WTC11 (cell line): ENCODE measurements at regions not wholly inside any gene's neighbourhood (a gene's known extent, or its start where the extent isn't known, plus 50 kb on each side); places are given as distances from the start of the nearest gene placed in this dataset.

Experiments
- ATAC-seq: fragments of 200-7000 bp; cut with Tn5 transposase; 2 replicates; pipeline ENCODE4 v1.10.0; 2021; ENCODE audit warnings: mild to moderate bottlenecking, moderate library complexity
- CTCF ChIA-PET: fragments of 300-600 bp; sonication (Branson Sonifier 250); formaldehyde crosslinking; loops from one replicate; lab custom pipeline; 2021; ENCODE audit warnings: antibody characterized with exemption; lab: Charles Lee
- POLR2A ChIA-PET: fragments of 350-600 bp; sonication (Branson Sonifier 250); formaldehyde crosslinking; loops from one replicate; lab custom pipeline; 2021; ENCODE audit warnings: antibody characterized with exemption; lab: Charles Lee
- DNase-seq: peaks from one replicate; pipeline ENCODE4 v3.0.0; 2021; ENCODE audit warnings: low spot score
- H3K27ac Mint-ChIP-seq: 2 replicates; pipeline ENCODE4 v1.8.0; 2021; ENCODE audit warnings: mixed read lengths
- H3K27me3 Mint-ChIP-seq: 2 replicates; pipeline ENCODE4 v1.8.0; 2021; ENCODE audit warnings: low read depth, mild to moderate bottlenecking, moderate library complexity, mixed read lengths
- H3K36me3 Mint-ChIP-seq: 2 replicates; pipeline ENCODE4 v1.8.0; 2021; ENCODE audit warnings: mixed read lengths
- H3K4me1 Mint-ChIP-seq: 2 replicates; pipeline ENCODE4 v1.8.0; 2022; ENCODE audit warnings: mixed read lengths
- H3K4me3 Mint-ChIP-seq: 2 replicates; pipeline ENCODE4 v1.8.0; 2021; ENCODE audit warnings: mild to moderate bottlenecking, moderate library complexity, mixed read lengths
- H3K9me3 Mint-ChIP-seq: 2 replicates; pipeline ENCODE4 v1.8.0; 2021; ENCODE audit warnings: mixed read lengths
- CREB1 ChIP-seq: sonication (generic); formaldehyde crosslinking; IDR thresholded peaks from 2 replicates; pipeline ENCODE4 v1.8.0; 2023; ENCODE audit warnings: mild to moderate bottlenecking, missing genetic modification reagents
- ELF4 ChIP-seq: sonication (generic); formaldehyde crosslinking; IDR thresholded peaks from 2 replicates; pipeline ENCODE4 v1.8.1; 2022; ENCODE audit warnings: low read depth, mild to moderate bottlenecking, moderate library complexity, missing genetic modification reagents
- FOXK1 ChIP-seq: sonication (generic); formaldehyde crosslinking; IDR thresholded peaks from 2 replicates; pipeline ENCODE4 v1.8.0; 2022; ENCODE audit warnings: mild to moderate bottlenecking, moderate library complexity, missing genetic modification reagents
- GTF2I ChIP-seq: fragments of 250-450 bp; sonication (Bioruptor Pico); conservative IDR thresholded peaks from 2 replicates; pipeline ENCODE4 v1.4.0; 2021; ENCODE audit warnings: mild to moderate bottlenecking
- HMGA2 ChIP-seq: fragments of 250-450 bp; sonication (Bioruptor Pico); IDR thresholded peaks from 2 replicates; pipeline ENCODE4 v1.4.0; 2021; ENCODE audit warnings: mild to moderate bottlenecking, moderate library complexity
- NFATC4 ChIP-seq: fragments of 250-450 bp; sonication (Bioruptor Pico); IDR thresholded peaks from 2 replicates; pipeline ENCODE4 v1.9.0; 2021; ENCODE audit warnings: mild to moderate bottlenecking
- NR1H2 ChIP-seq: sonication (generic); formaldehyde crosslinking; IDR thresholded peaks from 2 replicates; pipeline ENCODE4 v1.9.0; 2021; ENCODE audit warnings: mild to moderate bottlenecking, moderate library complexity, missing genetic modification reagents
- OVOL2 ChIP-seq: fragments of 250-450 bp; sonication (Bioruptor Pico); IDR thresholded peaks from 2 replicates; pipeline ENCODE4 v1.9.0; 2021; ENCODE audit warnings: mild to moderate bottlenecking, borderline replicate concordance
- RELA ChIP-seq: sonication (generic); formaldehyde crosslinking; IDR thresholded peaks from 2 replicates; pipeline ENCODE4 v1.8.1; 2022; ENCODE audit warnings: missing genetic modification reagents, mild to moderate bottlenecking, borderline replicate concordance
- RORB ChIP-seq: fragments of 250-450 bp; sonication (Bioruptor Pico); IDR thresholded peaks from 2 replicates; pipeline ENCODE4 v1.9.0; 2021; ENCODE audit warnings: mild to moderate bottlenecking
- TEAD1 ChIP-seq: sonication (generic); formaldehyde crosslinking; IDR thresholded peaks from 2 replicates; pipeline ENCODE4 v1.8.0; 2022; ENCODE audit warnings: mild to moderate bottlenecking, missing genetic modification reagents
- TP53 ChIP-seq: sonication (generic); formaldehyde crosslinking; IDR thresholded peaks from 2 replicates; pipeline ENCODE4 v1.8.1; 2023; ENCODE audit warnings: mild to moderate bottlenecking, missing genetic modification reagents
- ZBTB21 ChIP-seq: sonication (generic); formaldehyde crosslinking; IDR thresholded peaks from 2 replicates; pipeline ENCODE4 v1.8.1; 2023; ENCODE audit warnings: mild to moderate bottlenecking, missing genetic modification reagents, borderline replicate concordance
- ZNF138 ChIP-seq: sonication (generic); formaldehyde crosslinking; conservative IDR thresholded peaks from 2 replicates; pipeline ENCODE4 v1.8.1; 2022; ENCODE audit warnings: mild to moderate bottlenecking, moderate library complexity, missing genetic modification reagents
- ZNF219 ChIP-seq: sonication (generic); formaldehyde crosslinking; IDR thresholded peaks from 2 replicates; pipeline ENCODE4 v1.8.0; 2023; ENCODE audit warnings: missing genetic modification reagents, mild to moderate bottlenecking, borderline replicate concordance
- ZNF317 ChIP-seq: sonication (generic); formaldehyde crosslinking; IDR thresholded peaks from 2 replicates; pipeline ENCODE4 v1.8.1; 2023; ENCODE audit warnings: low read depth, mild to moderate bottlenecking, moderate library complexity, missing genetic modification reagents, borderline replicate concordance
- ZNF416 ChIP-seq: fragments of 250-450 bp; sonication (Bioruptor Pico); IDR thresholded peaks from 2 replicates; pipeline ENCODE4 v1.9.0; 2021; ENCODE audit warnings: mild to moderate bottlenecking, inconsistent platforms
- ZNF423 ChIP-seq: fragments of 250-450 bp; sonication (Bioruptor Pico); IDR thresholded peaks from 2 replicates; pipeline ENCODE4 v2.1.2; 2022; ENCODE audit warnings: mild to moderate bottlenecking, moderate library complexity
- ZNF512 ChIP-seq: sonication (generic); formaldehyde crosslinking; IDR thresholded peaks from 2 replicates; pipeline ENCODE4 v1.8.1; 2022; ENCODE audit warnings: missing genetic modification reagents, borderline replicate concordance
- TF ChIP-seq, protein P1 (sequence below): sonication (generic); formaldehyde crosslinking; IDR thresholded peaks from 2 replicates; pipeline ENCODE4 v1.8.0; 2023; ENCODE audit warnings: mild to moderate bottlenecking, missing genetic modification reagents
- TF ChIP-seq, protein P2 (sequence below): fragments of 200-600 bp; IDR thresholded peaks from 2 replicates; pipeline ENCODE4 v1.8.0; 2022; ENCODE audit warnings: antibody characterized with exemption
- TF ChIP-seq, protein P3 (sequence below): sonication (generic); formaldehyde crosslinking; IDR thresholded peaks from 2 replicates; pipeline ENCODE4 v1.8.0; 2022; ENCODE audit warnings: mild to moderate bottlenecking, missing genetic modification reagents
- TF ChIP-seq, protein P4 (sequence below): sonication (generic); formaldehyde crosslinking; IDR thresholded peaks from 2 replicates; pipeline ENCODE4 v1.8.1; 2023; ENCODE audit warnings: mild to moderate bottlenecking, missing genetic modification reagents, moderate library complexity
- TF ChIP-seq, protein P5 (sequence below): fragments of 250-450 bp; sonication (Bioruptor Pico); IDR thresholded peaks from 2 replicates; pipeline ENCODE4 v1.9.0; 2021; ENCODE audit warnings: mild to moderate bottlenecking

DNA sequence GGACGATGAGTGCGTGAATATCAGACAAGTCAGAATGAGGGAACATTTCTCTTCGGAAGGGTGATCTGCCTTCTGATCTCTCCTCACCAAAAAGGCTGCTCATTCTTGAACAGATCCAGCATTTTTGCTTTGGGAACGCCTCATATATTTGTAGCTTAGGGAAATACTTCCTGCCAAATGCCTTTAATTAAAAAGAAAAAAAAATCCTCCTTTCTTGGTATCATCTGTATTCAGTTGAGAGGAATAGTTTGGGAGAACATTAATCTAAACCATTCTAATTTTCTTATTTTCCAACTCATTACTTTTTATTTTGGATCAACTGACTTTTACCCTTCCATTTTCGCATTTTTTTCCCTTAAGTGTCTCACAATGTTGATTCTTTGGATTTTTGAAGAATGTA is 163.4 kb downstream of the SNX18 start:
- CTCF ChIA-PET, result no interaction called here
- Mint-ChIP-seq H3K36me3 (no peaks in the 10 kb centered on the region; the same call in 1 of the 2 replicates), H3K9me3 (peaks cover 17% of the 10 kb centered on the region)

GRCh38 chr5:54679686-54680085 is 162.1 kb downstream of the SNX18 start:
- Mint-ChIP-seq H3K36me3 (no peaks in the 10 kb centered on the region), H3K4me3 (no peak overlapping the region), H3K27ac (no peak overlapping the region), H3K27me3 (no peaks in the 10 kb centered on the region), H3K4me1 (no peaks in the 10 kb centered on the region), H3K9me3 (peaks cover 21% of the 10 kb centered on the region)
- ChIA-PET CTCF (no interaction called here), POLR2A (no interaction called here)
- no peak for DNase-seq
- ATAC-seq, result no peak
- TF ChIP-seq ZNF138 (CRISPR knock-in tag), result no peak
- TF ChIP-seq ZNF416, result no peak
- TF ChIP-seq RELA (CRISPR knock-in tag), result no peak
- TF ChIP-seq, protein P1, sequence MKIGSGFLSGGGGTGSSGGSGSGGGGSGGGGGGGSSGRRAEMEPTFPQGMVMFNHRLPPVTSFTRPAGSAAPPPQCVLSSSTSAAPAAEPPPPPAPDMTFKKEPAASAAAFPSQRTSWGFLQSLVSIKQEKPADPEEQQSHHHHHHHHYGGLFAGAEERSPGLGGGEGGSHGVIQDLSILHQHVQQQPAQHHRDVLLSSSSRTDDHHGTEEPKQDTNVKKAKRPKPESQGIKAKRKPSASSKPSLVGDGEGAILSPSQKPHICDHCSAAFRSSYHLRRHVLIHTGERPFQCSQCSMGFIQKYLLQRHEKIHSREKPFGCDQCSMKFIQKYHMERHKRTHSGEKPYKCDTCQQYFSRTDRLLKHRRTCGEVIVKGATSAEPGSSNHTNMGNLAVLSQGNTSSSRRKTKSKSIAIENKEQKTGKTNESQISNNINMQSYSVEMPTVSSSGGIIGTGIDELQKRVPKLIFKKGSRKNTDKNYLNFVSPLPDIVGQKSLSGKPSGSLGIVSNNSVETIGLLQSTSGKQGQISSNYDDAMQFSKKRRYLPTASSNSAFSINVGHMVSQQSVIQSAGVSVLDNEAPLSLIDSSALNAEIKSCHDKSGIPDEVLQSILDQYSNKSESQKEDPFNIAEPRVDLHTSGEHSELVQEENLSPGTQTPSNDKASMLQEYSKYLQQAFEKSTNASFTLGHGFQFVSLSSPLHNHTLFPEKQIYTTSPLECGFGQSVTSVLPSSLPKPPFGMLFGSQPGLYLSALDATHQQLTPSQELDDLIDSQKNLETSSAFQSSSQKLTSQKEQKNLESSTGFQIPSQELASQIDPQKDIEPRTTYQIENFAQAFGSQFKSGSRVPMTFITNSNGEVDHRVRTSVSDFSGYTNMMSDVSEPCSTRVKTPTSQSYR (CRISPR knock-in tag), result no peak
- no peak for TF ChIP-seq ZNF512 (CRISPR knock-in tag)
- no peak for TF ChIP-seq NR1H2
- TF ChIP-seq OVOL2 (CRISPR knock-in tag), result no peak
- TF ChIP-seq, protein P2, sequence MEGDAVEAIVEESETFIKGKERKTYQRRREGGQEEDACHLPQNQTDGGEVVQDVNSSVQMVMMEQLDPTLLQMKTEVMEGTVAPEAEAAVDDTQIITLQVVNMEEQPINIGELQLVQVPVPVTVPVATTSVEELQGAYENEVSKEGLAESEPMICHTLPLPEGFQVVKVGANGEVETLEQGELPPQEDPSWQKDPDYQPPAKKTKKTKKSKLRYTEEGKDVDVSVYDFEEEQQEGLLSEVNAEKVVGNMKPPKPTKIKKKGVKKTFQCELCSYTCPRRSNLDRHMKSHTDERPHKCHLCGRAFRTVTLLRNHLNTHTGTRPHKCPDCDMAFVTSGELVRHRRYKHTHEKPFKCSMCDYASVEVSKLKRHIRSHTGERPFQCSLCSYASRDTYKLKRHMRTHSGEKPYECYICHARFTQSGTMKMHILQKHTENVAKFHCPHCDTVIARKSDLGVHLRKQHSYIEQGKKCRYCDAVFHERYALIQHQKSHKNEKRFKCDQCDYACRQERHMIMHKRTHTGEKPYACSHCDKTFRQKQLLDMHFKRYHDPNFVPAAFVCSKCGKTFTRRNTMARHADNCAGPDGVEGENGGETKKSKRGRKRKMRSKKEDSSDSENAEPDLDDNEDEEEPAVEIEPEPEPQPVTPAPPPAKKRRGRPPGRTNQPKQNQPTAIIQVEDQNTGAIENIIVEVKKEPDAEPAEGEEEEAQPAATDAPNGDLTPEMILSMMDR, result no peak
- TF ChIP-seq ELF4 (CRISPR knock-in tag), result no peak
- TF ChIP-seq ZNF423 (CRISPR knock-in tag), result no peak

More for the DNA sequence above, 163.4 kb downstream of the SNX18 start:
- POLR2A ChIA-PET, result no interaction called here
- no peak for TF ChIP-seq HMGA2 (CRISPR knock-in tag)
- TF ChIP-seq NFATC4 (CRISPR knock-in tag), result no peak
- TF ChIP-seq TP53 (CRISPR knock-in tag), result no peak
- no peak for TF ChIP-seq FOXK1 (CRISPR knock-in tag)
- TF ChIP-seq, protein P3, sequence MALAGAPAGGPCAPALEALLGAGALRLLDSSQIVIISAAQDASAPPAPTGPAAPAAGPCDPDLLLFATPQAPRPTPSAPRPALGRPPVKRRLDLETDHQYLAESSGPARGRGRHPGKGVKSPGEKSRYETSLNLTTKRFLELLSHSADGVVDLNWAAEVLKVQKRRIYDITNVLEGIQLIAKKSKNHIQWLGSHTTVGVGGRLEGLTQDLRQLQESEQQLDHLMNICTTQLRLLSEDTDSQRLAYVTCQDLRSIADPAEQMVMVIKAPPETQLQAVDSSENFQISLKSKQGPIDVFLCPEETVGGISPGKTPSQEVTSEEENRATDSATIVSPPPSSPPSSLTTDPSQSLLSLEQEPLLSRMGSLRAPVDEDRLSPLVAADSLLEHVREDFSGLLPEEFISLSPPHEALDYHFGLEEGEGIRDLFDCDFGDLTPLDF, result no peak
- H3K27me3 Mint-ChIP-seq, result no peaks in the 10 kb centered on the region
- H3K27ac Mint-ChIP-seq, result no peak overlapping the region
- no peak for ATAC-seq
- no peak for DNase-seq
- H3K4me1 Mint-ChIP-seq, result no peaks in the 10 kb centered on the region
- H3K4me3 Mint-ChIP-seq, result no peak overlapping the region

GRCh38 chr5:54678737-54679136 is 161.2 kb downstream of the SNX18 start:
- ATAC-seq, result no peak
- Mint-ChIP-seq H3K27me3 (no peaks in the 10 kb centered on the region), H3K4me3 (no peak overlapping the region), H3K4me1 (no peaks in the 10 kb centered on the region), H3K9me3 (peaks cover 30% of the 10 kb centered on the region), H3K36me3 (no peaks in the 10 kb centered on the region), H3K27ac (no peak overlapping the region)
- CTCF ChIA-PET, result no interaction called here
- POLR2A ChIA-PET, result no interaction called here
- DNase-seq, result no peak
- TF ChIP-seq ZNF317 (CRISPR knock-in tag), result no peak
- TF ChIP-seq, protein P4, sequence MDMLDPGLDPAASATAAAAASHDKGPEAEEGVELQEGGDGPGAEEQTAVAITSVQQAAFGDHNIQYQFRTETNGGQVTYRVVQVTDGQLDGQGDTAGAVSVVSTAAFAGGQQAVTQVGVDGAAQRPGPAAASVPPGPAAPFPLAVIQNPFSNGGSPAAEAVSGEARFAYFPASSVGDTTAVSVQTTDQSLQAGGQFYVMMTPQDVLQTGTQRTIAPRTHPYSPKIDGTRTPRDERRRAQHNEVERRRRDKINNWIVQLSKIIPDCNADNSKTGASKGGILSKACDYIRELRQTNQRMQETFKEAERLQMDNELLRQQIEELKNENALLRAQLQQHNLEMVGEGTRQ (CRISPR knock-in tag), result no peak
- TF ChIP-seq NFATC4 (CRISPR knock-in tag), result no peak
- no peak for TF ChIP-seq CREB1 (CRISPR knock-in tag)
- TF ChIP-seq RORB (CRISPR knock-in tag), result no peak
- TF ChIP-seq, protein P5, sequence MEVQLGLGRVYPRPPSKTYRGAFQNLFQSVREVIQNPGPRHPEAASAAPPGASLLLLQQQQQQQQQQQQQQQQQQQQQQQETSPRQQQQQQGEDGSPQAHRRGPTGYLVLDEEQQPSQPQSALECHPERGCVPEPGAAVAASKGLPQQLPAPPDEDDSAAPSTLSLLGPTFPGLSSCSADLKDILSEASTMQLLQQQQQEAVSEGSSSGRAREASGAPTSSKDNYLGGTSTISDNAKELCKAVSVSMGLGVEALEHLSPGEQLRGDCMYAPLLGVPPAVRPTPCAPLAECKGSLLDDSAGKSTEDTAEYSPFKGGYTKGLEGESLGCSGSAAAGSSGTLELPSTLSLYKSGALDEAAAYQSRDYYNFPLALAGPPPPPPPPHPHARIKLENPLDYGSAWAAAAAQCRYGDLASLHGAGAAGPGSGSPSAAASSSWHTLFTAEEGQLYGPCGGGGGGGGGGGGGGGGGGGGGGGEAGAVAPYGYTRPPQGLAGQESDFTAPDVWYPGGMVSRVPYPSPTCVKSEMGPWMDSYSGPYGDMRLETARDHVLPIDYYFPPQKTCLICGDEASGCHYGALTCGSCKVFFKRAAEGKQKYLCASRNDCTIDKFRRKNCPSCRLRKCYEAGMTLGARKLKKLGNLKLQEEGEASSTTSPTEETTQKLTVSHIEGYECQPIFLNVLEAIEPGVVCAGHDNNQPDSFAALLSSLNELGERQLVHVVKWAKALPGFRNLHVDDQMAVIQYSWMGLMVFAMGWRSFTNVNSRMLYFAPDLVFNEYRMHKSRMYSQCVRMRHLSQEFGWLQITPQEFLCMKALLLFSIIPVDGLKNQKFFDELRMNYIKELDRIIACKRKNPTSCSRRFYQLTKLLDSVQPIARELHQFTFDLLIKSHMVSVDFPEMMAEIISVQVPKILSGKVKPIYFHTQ (CRISPR knock-in tag), result no peak
- TF ChIP-seq ZBTB21, result no peak
- TF ChIP-seq ZNF423 (CRISPR knock-in tag), result no peak
- TF ChIP-seq ZNF219 (CRISPR knock-in tag), result no peak
- no peak for TF ChIP-seq TEAD1 (CRISPR knock-in tag)
- no peak for TF ChIP-seq GTF2I (CRISPR knock-in tag)
- TF ChIP-seq FOXK1 (CRISPR knock-in tag), result no peak
